SK-N-SH (cell line): ENCODE measurements at regions not wholly inside any gene's neighbourhood (a gene's known extent, or its start where the extent isn't known, plus 50 kb on each side); places are given as distances from the start of the nearest gene placed in this dataset.

Experiments
- NRF1 ChIP-seq: IDR thresholded peaks from 2 replicates; pipeline ENCODE4 v1.6.1; 2012; ENCODE audit warnings: low read depth, mild to moderate bottlenecking, low read length
- REST ChIP-seq: IDR thresholded peaks from 2 replicates; pipeline ENCODE4 v1.6.1; 2012; ENCODE audit warnings: mild to moderate bottlenecking, low read depth, low read length, moderate library complexity
- USF1 ChIP-seq: IDR thresholded peaks from 2 replicates; pipeline ENCODE4 v1.4.0; 2012; ENCODE audit warnings: low read depth, borderline replicate concordance
- TF ChIP-seq, protein P1 (sequence below): fragments of 200-600 bp; sonication (generic); IDR thresholded peaks from 2 replicates; pipeline ENCODE4 v1.6.1; 2017; ENCODE audit warnings: antibody characterized with exemption, mild to moderate bottlenecking, moderate library complexity

DNA sequence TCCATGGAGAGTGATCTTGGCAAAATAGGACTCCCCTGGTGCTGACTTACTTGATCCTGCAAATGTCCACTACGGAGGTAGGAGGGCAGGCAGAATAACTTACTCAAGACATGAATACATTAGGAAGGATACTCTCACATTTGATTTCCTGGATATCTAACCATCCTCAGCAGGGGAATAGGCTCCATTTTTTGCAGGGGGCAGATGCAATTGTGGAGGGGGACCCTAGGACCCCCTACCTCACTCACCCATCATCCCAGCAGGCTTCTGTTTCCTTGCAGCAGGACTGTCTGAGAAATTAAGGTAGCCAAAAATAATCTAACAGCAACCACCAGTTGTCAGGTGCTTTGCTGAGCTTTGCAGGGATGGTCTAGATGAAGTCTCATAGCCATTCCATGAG, 482.0 kb downstream of the ZNF536 start:
- TF ChIP-seq, protein P1, sequence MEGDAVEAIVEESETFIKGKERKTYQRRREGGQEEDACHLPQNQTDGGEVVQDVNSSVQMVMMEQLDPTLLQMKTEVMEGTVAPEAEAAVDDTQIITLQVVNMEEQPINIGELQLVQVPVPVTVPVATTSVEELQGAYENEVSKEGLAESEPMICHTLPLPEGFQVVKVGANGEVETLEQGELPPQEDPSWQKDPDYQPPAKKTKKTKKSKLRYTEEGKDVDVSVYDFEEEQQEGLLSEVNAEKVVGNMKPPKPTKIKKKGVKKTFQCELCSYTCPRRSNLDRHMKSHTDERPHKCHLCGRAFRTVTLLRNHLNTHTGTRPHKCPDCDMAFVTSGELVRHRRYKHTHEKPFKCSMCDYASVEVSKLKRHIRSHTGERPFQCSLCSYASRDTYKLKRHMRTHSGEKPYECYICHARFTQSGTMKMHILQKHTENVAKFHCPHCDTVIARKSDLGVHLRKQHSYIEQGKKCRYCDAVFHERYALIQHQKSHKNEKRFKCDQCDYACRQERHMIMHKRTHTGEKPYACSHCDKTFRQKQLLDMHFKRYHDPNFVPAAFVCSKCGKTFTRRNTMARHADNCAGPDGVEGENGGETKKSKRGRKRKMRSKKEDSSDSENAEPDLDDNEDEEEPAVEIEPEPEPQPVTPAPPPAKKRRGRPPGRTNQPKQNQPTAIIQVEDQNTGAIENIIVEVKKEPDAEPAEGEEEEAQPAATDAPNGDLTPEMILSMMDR: no peak
- no peak for TF ChIP-seq NRF1
- no peak for TF ChIP-seq REST
- no peak for TF ChIP-seq USF1
